GM12892 (cell line): ENCODE measurements at regions not wholly inside any gene's neighbourhood (a gene's known extent, or its start where the extent isn't known, plus 50 kb on each side); places are given as distances from the start of the nearest gene placed in this dataset.

Experiments
- POLR2A ChIP-seq: IDR thresholded peaks from 2 replicates; pipeline ENCODE4 v1.6.1; 2011; ENCODE audit warnings: low read depth, low read length, control low read depth
- POLR2AphosphoS5 ChIP-seq: IDR thresholded peaks from 2 replicates; pipeline ENCODE4 v1.6.1; 2011; ENCODE audit warnings: low read depth, low read length, control low read depth
- TAF1 ChIP-seq: IDR thresholded peaks from 2 replicates; pipeline ENCODE4 v1.6.1; 2011; ENCODE audit warnings: low read depth, mild to moderate bottlenecking, control low read depth, low read length, borderline replicate concordance

- TF ChIP-seq POLR2A (no peak), POLR2AphosphoS5 (no peak), TAF1 (no peak)
Observed at GRCh38 chr15:70247281-70247680, 149.6 kb upstream of the TLE3 start.
